HG03439 (cell line): ENCODE measurements at regions not wholly inside any gene's neighbourhood (a gene's known extent, or its start where the extent isn't known, plus 50 kb on each side); places are given as distances from the start of the nearest gene placed in this dataset.

ENCODE experiments used
- ATAC-seq: cut with Tn5 transposase; IDR thresholded peaks from one replicate; pipeline ENCODE4 v1.9.1; 2021; ENCODE audit warnings: mild to moderate bottlenecking, moderate library complexity; ENCODE audit not compliant: unreplicated experiment

DNA sequence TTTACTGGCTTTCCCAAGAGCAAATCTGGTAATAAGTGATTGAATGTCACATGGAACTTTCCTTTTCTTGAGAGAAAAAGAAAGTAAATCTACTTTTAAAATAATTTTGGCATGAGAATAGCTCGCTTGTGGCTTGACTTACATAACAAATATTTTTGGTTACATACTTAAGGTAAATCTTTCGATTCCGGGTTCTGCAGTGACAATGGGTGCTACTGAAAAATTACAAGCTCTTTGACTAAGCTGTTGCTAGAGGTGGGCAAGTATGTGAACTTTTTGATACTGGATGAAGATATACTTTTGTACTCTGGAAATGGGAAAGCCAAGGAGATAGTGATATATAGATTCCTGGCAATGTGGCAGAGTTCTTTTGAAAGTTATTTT, 51.9 kb upstream of the OTOL1 start:
- ATAC-seq: no peak

DNA sequence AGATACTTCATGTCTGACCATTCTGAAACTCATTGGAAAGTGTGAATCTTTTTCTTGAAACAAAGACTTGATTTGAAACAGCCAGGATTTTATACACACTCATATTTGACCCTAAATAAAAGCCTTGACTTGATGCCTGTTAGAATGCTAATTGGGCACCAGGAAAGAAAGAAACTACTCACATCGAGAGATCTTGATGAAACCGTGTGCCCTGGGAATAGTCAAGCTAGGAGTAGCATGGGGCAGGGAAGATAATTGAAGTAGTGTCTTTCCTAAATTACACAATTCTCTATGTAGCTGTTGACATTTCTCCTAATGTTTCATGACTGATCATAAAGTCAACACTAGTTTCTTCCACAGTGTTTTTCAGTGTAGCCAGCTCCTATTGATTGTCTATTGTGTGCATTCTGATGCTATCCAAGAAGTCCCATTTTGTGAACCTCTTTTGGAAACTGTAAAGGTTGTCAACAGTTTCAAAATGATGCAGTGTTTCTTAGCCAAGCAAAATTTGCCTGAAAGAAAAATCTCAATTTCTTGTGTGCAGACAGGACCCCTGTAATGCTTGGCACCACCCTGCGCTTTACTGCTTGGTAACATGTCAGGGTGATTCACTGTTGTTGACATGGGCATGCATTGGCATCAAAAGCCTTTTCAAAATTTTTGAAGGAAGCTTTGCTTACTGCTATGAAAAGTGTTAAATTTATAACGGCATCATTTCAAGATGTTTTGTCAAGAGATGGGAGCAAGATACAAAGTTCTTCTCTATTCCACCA, 52.5 kb upstream of the OTOL1 start:
- ATAC-seq: no peak

DNA sequence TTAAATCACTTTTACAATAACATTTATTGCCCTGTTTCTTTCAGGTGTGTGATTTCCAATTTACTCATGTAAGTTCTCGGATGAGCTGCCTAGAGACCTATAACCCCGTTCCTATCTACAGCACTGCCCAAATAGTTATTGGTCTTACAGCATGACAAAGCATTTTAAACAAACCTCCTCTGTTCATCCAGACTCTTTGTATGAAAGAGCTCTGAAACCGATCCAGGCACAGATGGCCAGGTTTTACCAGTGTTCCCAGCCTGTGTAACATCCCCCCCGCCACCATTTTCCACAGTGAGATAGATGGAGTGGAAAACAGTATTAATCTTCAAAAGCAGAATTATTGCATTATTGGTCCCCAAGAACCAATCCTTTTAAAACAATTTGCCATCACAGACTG, 59.0 kb upstream of the SPTSSB start:
- no peak for ATAC-seq

DNA sequence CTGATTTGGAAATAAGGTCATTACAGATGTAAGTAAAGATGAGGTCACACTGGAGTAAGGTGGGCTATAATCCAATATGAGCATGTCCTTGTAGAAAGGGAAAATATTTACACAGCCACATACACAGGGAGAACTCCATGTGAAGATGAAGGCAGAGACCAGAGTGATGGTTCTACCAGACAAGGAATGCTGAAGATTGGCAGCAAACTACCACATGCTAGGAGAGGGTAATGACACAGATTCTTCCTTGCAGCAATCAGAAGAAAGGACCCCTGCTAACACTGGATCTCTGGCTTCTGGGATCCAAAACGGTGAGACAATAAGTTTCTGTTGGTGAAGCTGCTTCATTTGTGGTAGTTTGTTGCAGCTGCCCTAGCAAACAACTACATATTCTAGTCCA, 56.0 kb upstream of the SPTSSB start:
- ATAC-seq: no peak

DNA sequence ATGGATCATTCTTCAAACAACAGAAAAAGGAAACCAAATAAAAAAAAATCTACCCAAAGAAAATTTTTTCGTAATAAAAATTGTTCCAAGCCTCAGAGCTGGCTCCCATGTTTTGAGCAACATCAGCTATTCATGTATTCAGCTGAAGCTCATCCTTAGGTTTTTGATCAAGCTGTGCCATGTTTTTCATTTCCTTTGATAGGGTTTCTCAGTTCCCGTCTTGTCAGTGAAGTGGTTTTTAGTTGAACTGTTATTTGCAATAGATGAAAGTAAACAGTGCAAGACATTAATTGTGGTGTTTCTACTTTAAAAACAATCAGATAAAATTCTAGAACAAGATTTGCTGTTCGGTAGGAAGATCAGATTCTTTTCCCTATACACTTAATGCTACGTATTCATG, 55.4 kb upstream of the SPTSSB start:
- ATAC-seq: no peak

DNA sequence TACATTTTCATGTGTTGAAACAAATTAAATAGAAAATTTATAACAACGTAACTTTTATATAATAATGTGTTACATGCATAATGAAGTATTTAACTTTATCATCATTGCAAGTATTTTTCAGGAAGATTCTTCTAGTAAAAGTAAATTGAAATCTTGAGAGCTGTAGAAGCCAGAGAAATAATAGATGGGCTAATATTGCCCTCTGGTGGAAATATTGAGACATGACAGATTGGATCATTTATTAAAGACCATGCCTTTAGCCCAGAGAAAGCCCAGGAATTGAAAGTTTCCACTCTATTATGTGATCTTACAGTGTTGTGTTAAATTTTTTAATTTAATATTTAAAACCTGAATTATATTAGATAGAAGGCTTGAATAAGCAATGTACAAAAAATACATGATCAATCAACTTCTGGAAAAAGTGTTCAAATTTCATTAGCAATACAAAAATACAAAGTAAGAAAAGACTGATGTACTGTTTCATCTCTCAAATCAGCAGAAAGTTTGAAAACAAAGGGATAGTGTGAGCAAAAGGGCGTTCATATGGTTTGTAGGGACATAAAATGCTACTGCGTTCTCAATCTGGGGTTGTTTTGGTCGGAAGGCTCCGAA, 52.7 kb upstream of the SPTSSB start:
- ATAC-seq: peak; percentile 61

DNA sequence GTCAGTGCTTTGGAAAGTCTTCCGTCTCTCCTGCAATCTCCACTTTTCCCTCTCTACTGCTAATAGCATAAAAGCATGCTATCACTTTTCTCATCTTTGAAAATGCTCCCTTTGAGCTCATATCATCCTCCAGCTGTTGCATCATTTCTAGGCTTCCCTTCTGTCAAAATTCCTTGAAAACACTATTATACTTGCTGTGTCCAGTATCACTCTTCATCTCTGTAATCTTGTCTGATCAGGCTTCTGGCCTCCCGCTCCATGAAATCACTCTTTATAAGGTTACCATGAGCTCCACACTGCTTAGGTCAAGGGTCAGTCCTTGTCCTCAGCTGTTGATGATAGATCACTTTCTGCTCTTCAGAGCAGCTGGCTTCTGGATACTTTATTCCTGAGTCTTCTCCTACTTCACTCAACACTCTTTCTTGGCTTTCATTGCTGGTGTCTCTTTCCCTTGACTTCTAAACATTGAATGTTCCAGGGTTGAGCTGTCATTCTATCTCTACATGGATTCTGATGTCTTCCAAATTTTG, 50.9 kb upstream of the SPTSSB start:
- no peak for ATAC-seq
